EL (cell line): ENCODE measurements at regions not wholly inside any gene's neighbourhood (a gene's known extent, or its start where the extent isn't known, plus 50 kb on each side); places are given as distances from the start of the nearest gene placed in this dataset.
"Not testable (repeated sequence)": the region's sequence is repeated elsewhere in the genome, so short reads cannot be mapped to it uniquely, and the experiment has no call there.

Experiments
- DNase-seq: peaks from one replicate; pipeline ENCODE4 v3.0.0-alpha.2; 2016

- DNase-seq = not testable (repeated sequence)
Observed at GRCh38 chr1:8227674-8228073, 90.2 kb upstream of the SLC45A1 start.

GRCh38 chr1:8226747-8227146 is 91.2 kb upstream of the SLC45A1 start:
- DNase-seq = no peak

GRCh38 chr1:8226024-8226423 is 91.9 kb upstream of the SLC45A1 start:
- not testable (repeated sequence) for DNase-seq

GRCh38 chr1:8223526-8223925 is 94.4 kb upstream of the SLC45A1 start:
- no peak for DNase-seq

GRCh38 chr1:8222789-8223188 is 95.1 kb upstream of the SLC45A1 start:
- no peak for DNase-seq

GRCh38 chr1:8219530-8219929 is 98.4 kb upstream of the SLC45A1 start:
- no peak for DNase-seq

GRCh38 chr1:8218351-8219092 is 99.4 kb upstream of the SLC45A1 start:
- DNase-seq = peak; percentile 65

- no peak for DNase-seq
Observed at GRCh38 chr1:8217809-8218208, 100.1 kb upstream of the SLC45A1 start.

GRCh38 chr1:8217011-8217711 is 100.8 kb upstream of the SLC45A1 start:
- peak; percentile 34 for DNase-seq

- DNase-seq = no peak
Observed at GRCh38 chr1:8216005-8216404, 101.9 kb upstream of the SLC45A1 start.

- DNase-seq = no peak
Observed at GRCh38 chr1:8214501-8215173, 103.3 kb upstream of the SLC45A1 start.

- DNase-seq = no peak
Observed at GRCh38 chr1:8213676-8214075, 104.2 kb upstream of the SLC45A1 start.

GRCh38 chr1:8213136-8213535 is 104.8 kb upstream of the SLC45A1 start:
- no peak for DNase-seq

GRCh38 chr1:8212580-8213031 is 105.3 kb upstream of the SLC45A1 start:
- DNase-seq = no peak

- DNase-seq = peak; percentile 99
Observed at GRCh38 chr1:8211883-8212579, 105.9 kb upstream of the SLC45A1 start.

- no peak for DNase-seq
Observed at GRCh38 chr1:8211251-8211882, 106.5 kb upstream of the SLC45A1 start.

GRCh38 chr1:8207202-8207601 is 110.7 kb upstream of the SLC45A1 start:
- no peak for DNase-seq

GRCh38 chr1:8206391-8206790 is 111.5 kb upstream of the SLC45A1 start:
- no peak for DNase-seq

- no peak for DNase-seq
Observed at GRCh38 chr1:8205771-8206170, 112.1 kb upstream of the SLC45A1 start.

GRCh38 chr1:8204826-8205225 is 113.1 kb upstream of the SLC45A1 start:
- peak; percentile 26 for DNase-seq

GRCh38 chr1:8203551-8203950 is 114.4 kb upstream of the SLC45A1 start:
- DNase-seq = no peak

- DNase-seq = no peak
Observed at GRCh38 chr1:8203056-8203455, 114.9 kb upstream of the SLC45A1 start.
